GM04504 (cell line): ENCODE measurements at regions not wholly inside any gene's neighbourhood (a gene's known extent, or its start where the extent isn't known, plus 50 kb on each side); places are given as distances from the start of the nearest gene placed in this dataset.
"Not testable (repeated sequence)": the region's sequence is repeated elsewhere in the genome, so short reads cannot be mapped to it uniquely, and the experiment has no call there.

Experiments
- DNase-seq: peaks from one replicate; pipeline ENCODE4 v3.0.0-alpha.2; 2012; ENCODE audit warnings: low read depth

DNA sequence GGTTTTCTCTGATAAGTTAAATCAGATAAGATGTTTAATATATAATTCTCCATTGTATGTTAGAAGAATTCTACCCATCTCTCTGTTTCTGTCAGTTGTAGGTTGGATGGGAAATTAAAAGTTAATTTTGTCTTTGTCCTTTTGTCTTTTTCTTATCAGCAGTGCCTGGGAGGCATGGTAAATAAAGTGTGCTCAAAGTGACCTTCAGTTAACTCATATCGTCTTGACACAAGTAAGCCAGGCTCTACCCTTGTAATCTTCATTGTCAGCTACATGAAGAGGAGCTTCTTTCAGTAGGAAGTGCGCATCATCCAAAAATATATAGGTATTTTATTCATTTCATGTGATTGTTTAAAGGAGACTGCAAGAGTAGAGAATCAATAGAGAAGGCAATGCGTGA is 138.9 kb upstream of the NRIP1 start:
- DNase-seq = no peak

DNA sequence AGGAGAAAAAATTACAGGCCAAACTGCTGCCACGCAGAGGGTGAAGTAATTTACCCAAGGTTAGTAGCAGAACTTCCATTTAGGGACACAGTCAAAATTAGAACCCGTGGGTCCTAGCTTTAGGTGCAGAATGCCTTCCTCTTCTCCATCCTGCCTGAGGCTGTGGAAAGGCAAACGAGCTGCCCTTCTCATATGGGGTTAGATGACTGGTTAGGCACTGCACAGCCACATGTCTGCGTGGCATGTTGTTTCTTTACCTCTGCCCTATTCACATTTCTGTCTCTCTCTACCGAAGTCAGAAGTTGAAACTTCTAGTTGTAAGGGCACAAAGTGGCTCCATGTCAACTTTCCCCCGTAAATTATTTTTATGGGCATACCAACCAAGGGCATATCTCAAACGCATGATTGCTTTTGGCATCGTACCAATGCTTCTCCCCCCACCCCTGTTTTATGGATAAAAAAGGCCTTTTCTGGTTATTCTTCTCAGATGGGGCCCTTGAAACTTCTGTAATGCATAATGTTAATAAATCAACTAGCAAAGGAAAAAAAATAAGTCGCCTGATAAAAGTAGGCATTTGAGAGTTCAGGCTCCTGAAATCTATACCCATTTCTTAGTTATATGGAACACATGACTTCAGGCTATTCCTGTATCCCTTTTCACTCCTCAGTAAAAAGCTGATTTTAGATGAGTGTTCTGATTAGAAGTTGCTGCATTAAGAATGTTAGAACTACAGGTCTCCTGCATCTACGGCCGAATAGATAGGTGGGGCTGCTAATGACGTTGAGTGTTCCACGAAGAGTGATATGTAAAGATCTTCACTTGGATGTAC is 139.6 kb upstream of the NRIP1 start:
- DNase-seq = no peak

DNA sequence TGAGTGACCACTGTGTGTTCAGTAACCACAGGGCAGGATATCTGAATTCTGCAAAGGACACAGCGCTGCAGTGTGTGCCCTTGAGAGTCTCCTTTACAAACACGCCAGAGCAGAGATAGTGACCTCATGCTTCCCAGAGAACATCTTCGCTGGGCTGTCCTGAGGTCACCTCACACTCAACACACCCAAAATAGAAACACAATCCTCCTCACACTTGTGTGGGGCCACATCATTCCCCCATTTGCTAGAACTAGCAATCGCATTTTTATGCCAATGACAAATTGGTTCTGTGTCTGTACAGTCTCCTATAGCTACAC is 140.1 kb upstream of the NRIP1 start:
- DNase-seq = no peak

DNA sequence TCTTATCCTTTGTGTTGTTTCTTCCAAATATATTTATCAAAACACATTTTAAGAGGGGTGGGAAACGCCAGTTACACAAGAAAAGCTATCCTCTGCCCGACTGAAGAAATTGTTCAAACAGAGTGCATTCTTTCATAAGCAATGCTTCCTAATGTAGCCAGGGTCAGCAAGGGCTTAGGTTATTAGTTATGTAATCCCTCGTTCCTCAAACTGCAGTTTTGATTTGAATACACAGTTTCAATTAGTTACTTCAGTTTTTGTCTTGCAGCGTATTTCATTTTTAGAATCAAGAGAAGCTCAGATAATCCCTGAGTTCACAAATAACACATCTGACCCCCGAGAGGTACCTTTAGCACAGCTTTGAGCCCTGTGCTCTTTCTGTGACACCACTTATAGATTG is 141.7 kb upstream of the NRIP1 start:
- DNase-seq = no peak

DNA sequence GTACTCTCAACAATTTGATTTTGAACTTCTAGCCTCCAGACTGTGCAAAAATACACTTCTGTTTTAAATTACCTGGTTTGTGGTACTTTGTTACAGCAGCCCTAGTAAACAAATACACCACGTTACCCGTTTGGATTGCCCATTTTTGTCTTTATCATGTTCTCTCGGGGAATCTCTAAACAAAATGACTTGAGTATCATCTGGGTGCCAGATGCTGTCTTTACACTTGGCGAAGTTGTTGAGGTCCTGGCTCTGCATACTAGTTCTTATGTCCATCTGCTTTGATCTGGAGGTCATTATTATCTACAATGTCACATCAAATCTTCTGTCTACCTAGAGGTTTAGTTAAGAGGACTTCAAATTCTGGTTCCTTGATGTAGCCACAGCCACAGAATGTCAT is 142.4 kb upstream of the NRIP1 start:
- DNase-seq = no peak

DNA sequence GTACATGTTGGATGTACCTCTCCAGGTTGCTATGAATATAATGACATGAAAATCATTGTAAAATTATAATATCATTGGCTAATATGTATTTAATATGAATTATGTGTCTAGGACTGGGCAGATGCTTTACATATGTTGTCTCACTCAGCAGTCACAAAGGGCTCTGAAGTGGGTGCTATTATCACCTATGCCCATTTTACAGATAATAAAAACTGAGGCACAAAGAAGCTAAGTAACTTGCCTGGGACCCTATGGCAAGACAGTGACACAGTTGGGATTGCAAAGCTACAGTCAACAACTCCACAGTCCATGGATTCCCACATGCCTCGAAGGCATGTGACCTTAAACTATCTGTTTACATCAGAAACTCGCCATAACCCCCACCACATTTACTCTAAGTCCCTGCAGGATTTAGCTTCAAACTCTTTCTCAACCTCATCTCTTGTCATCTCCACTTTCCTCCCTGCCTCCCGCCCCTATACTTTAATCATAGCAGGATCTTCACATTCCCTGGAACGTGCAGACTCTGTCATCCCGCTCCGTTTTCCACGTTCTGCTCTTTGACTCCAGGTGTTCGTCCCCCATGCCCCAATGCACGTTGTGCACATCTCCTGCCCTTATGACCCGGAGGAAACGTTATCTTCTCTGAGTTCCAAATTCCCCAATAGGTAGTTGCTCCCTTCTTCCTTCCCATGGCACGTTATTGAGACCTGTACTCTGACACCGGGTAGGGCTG is 143.0 kb upstream of the NRIP1 start:
- no peak for DNase-seq

DNA sequence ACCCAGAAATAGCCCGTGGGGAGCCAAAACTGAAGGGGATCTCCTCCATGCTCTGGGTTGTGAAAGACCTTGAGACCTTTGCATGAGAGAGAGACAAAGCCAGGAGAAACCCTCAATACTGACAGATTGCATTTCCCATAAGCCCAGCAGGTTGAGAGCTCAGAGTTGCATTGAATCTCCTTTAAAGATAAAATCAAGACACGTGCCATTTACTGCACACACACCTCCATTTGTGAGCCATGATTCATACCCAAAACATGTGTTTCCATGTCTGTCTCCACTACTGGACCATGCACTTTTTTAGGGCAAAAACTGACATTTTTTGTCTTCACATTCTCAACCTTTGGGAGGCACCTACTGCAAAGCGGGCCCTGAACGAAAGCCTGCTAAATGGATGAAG is 144.0 kb upstream of the NRIP1 start:
- DNase-seq = no peak

DNA sequence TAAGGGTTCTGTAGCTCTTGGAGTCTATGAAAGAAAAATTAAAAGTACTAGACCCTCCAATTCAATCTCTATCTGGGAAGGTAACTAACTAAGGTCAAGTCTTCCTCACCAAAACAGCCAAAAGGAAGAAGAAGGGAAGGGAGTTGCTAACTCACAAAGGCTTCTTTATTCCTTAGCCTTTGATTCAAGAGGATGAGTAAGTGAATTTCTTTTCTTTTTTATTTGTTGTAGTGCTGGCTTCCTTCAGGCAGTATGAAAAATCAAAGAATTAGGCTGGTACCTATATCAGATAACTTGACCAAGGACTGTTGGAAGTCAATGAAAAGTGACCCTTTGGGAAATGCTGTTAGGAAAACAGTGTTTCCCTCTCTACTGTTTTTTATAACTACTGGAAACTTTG is 144.4 kb upstream of the NRIP1 start:
- DNase-seq = no peak

DNA sequence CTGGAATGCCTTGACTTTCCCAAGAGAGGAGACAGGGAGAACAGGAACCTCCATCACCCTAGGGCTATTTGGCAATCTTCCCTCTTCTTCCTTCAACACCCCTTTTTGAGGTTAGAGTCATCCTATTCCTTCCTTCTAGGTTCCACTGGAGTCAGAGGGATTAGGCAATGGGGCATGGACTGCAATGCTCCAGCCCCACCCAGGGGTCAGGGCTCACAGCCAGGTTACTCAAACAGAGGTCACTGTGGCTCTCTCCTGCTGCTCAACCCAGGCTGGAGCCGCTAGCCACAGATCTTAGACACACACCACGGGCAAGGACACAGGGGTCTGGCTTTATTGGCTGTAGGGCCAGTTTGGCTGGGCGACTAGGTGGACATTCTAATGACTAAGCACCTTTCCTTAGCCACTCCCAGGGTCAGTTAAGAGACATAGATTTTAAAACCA is 145.5 kb upstream of the NRIP1 start:
- no peak for DNase-seq

DNA sequence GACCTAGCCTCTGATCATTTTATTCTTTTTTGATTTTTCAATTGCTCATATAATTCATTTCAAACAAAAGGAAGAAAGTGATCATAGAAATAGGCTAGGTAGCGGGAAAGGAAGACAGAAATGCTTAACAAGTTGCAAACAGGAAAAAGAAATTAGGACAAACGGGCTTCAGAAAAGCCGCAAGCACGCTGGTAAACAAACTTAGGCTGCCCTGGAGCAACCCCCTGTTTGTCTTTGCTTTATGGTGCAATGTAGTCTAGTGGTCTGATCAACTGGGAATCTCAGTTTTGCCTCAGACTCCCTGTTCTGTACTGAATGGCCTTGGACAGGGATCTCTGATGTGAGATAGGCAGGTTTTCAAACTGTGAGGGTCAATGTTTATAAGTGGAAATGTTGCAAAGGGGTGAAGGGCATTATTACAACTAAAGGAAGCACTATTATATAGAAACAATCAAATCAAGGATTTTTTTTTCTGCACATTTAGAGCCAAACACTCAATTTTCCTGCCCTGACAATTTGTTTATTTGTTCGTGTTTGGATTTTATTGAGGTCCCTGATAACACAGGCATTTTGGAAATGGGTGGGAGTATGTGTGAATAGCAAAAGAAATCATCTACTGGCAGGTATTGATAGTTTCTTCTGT is 146.8 kb upstream of the NRIP1 start:
- no peak for DNase-seq

DNA sequence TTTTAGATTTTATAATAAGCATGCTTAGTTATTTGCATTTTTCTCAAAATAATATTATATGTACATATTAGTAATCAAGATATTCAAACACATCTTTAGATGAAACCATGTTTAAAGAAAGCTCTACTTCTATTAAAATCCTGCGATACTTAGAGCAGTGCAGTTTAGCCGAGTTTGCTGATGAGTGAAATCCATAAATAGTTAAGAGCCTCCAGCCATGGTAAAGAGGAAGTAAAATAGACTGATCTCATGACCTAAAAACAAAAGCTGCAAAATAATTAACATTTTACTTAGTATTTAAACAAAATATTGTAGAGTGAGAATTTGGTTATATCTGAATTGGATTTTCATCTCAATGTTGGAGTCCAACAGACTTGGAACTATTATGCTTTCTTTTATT is 147.4 kb upstream of the NRIP1 start:
- DNase-seq = no peak

DNA sequence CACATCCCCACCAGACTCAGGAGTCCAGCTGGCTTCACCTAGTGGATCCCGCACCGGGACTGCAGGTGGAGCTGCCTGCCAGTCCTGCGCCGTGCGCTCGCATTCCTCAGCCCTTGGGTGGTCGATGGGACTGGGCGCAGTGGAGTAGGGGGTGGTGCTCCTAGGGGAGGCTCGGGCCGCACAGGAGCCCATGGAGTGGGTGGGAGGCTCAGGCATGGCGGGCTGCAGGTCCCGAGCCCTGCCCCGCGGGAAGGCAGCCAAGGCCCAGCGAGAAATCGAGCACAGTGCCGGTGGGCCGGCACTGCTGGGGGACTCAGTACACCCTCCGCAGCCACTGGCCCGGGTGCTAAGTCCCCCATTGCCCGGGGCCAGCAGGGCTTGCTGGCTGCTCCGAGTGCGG is 153.7 kb upstream of the NRIP1 start:
- not testable (repeated sequence) for DNase-seq

DNA sequence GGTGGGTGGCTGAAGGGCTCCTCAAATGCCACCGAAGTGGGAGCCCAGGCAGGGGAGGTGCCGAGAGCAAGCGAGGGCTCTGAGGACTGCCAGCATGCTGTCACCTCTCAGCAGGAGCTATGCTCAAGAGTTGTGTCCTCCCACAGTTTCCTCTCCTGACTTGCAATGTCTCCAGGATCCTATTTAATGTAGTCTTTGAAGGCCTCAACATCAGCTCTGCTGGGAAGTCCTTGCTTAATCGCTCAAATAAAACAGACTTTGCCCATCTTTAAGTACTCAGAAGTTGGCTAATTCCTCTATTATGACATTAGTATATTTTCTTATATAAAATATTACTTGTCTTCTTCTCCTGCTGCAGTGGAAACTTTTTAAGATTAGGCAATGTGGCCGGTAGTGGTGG is 154.2 kb upstream of the NRIP1 start:
- DNase-seq = no peak

DNA sequence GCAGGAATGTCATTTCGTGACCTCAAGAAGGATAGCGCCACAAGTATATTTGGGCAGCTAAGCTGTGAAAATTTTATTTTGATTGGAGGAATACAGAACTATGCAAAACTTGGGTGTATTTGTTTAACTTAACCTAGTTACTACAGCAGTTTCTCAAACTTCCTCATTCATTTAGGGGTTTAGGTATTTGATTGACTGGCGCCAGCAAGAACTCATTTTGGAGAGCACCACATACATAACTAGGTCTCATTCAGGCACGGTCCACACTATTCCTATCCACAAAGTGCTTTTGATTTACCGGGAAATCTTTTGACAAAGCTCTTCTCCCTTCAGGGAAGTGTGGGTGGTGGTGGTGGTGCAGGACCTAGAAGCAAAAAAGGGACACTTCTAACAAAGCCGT is 155.1 kb upstream of the NRIP1 start:
- DNase-seq = no peak

DNA sequence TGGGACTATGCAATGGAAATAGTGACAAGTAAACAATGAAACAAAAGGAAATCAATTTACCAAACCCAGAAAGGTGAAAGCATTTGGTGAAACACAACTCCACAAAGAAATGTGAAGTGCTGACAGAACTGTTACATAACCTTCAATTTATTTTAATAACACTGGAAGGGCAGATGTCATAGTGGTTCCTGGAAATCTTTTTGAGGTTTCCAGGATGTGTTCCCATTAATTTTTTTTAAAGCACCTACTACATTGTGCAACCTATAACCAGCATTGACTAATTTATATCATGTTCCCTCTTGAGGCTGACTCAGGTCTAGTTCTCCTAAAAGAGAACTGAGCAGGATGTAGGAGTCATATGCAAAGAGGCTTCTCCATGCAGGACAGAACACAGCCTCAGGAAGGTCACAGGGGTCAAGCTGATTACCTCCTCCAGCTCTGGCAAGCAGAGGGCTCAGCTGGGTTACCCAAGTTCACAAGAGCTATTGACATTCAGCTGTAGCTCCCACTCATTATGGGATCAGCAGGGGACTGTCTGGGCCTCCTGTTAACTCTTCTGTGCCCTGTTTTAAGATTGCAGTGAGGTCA is 157.1 kb upstream of the NRIP1 start:
- no peak for DNase-seq

DNA sequence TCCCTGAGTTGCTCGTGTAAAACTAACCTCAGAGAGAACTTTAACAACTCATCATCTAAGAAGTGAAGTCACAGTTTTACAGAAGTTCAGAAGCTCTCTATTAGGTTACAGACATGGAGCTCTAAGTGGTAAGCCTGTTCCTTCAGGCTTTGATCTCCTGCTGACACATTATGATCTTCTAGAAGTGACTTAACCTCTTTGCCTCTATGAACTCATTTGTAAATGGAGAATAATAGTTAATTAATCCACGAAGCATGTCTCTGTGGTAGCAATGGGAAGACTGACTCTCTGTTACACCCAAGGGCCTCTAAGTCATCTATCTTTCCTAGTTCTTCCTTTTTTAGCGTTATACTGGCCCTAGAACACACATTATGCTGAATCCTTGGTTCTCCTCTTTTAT is 157.9 kb upstream of the NRIP1 start:
- DNase-seq = no peak

DNA sequence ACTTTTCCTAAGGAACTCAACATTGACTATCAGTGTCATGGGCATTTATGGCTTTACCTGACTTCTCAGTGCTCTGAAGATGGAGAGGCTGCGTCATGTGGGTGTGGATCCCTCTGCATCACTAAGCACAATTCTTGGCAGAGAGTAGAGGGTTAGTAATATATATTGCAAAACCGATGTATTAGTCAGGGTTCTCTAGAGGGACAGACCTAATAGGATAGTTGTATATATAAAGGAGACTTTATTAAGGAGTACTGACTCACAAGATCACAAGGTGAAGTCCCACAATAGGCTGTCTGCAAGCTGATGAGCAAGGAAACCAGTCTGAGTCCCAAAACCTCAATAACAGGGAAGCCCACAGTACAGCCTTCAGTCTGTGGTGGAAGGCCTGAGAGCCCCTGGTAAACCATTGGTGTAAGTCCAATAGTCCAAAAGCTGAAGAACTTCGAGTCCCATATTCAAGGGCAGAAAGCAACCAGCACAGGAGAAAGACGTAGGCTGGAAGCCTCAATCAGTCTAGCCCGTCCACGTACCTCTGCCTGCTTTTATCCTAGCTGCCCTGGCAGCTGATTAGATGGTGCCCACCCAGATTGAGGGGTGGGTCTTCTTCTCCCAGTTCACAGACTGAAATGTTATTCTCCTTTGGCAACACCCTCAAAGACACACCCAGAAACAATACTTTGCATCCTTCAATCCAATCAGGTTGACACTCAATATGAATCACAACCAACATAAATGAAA is 159.7 kb upstream of the NRIP1 start:
- DNase-seq = peak; percentile 64

DNA sequence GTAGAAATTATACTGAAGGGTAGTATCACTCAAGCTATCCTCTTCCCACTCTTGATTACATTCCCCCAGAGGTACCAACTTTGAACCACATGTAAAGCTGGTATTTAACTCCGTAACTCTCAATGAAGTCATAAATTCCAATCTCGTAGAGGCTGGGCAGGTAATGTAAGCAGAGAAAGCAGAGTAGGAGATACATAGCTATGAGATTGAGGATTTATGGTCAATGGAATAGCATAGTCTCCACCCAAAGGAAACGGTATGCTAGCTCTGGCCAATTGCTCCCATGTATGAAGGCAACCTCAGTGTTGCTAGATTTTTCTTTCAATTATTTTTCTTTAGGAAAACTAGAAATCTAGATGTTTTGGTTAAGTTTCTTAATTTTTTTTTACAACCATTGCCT is 163.1 kb upstream of the NRIP1 start:
- DNase-seq = no peak

DNA sequence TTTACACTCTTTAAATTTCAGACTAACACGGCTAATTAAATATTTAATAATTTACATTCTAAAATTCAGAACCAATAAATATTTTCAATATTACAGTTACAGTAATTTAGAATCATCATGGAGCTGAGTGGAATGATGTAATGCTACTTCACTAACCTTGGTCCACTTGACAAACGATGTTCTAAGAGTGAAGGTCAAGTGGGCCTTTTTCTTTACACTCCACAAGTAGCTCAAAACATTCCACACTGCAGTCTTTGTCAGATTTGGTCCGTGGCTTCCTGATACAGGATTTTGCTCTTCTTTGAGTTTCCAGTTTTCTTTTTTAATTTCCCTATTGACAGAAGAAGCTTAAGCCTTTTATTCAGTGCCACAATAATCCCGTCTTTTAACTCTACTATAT is 164.6 kb upstream of the NRIP1 start:
- no peak for DNase-seq

DNA sequence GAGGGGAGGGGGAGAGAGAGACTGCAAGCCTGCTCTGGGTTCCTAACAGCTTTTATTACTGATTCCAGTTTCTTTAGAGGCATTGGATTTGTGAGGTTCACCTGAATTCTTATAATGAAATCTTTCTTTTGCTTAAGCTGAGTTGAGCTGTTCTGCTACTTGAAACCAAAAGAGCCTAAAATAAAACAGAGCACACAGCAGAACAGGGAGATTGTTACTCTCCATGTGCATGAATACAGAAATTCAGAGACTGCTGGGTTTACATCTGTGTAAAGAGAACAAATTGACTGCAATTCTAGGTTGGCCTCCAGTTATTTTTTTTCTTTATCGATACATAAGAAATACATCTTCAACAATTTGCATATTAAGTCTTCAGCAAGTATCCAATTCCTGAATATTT is 168.8 kb upstream of the NRIP1 start:
- DNase-seq = no peak

DNA sequence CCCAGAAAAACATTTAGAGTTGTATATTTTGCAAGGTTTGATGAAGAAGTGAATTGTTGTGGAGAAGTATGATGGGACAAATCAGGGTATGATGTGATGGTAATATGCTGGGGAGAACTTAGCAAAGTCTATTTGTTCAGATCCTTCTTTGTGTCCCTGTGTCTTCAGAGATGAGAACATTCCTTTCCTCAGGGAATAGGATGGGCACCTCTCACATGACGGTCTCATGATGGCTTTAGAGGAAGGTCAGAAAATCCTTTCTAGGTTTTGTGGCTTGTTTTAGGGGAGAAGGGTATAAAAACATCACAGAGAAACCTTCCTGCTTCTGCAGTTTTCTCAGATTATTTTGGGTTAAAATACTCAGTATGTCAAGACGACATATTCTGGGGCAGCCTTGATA is 171.3 kb upstream of the NRIP1 start:
- no peak for DNase-seq

DNA sequence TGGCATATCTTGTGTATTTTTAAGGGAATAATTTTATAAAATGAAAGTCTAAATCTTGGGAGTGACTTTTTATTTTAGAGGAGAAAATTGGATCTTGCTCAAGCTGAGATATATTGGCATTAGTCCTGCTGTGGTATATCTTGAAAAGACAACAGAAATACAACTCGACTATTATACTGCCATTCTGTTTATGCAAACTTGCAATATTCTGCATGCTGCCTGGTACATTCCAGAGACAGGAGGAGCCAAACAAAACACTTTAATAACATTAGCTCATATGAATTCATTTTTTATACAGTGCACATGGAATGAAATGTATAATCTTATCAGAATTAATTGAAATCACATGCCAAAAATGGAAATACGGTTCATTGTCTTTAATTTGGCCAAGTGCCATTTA is 176.0 kb upstream of the NRIP1 start:
- no peak for DNase-seq
